HG03097 (cell line): ENCODE measurements at regions not wholly inside any gene's neighbourhood (a gene's known extent, or its start where the extent isn't known, plus 50 kb on each side); places are given as distances from the start of the nearest gene placed in this dataset.

Experiments
- ATAC-seq: cut with Tn5 transposase; IDR thresholded peaks from one replicate; pipeline ENCODE4 v1.9.1; 2021; ENCODE audit not compliant: unreplicated experiment, low FRiP score

DNA sequence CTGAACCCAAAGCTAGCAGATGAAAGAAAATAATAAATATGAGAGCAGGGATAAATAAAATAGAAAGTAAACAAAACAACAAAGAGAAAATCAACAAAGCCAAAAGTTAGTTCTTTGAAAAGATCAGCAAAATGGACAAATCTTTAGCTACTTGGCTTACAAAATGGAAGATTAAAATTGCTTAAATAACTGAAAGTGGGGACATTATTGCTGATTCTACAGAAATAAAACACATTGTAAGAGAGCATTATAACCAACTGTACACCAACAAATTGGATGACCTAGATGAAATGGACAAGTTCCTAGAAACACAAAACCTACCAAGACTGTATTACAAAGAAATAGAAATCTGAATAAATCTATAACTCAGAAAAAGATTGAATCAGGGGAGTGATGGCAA is 238.3 kb upstream of the C1orf87 start:
- ATAC-seq = no peak

DNA sequence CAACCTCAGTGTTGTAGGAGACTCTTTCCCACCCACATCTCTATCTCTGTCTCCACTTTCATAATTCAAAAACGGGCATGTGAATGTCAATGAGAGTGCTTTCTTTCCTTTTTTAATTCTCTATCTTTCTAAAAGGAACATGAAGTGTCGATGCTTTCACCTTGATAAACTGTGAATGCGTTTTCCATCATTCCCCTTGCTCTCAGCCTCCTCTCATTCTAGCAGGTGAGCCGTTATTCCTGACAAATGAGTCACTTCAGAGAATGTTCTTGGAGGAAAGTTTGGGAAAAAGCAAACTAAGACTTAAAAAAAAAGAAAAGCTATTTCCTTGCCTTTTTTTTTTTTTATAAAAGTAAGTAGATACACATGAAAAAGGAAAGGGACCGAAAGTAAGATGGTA is 226.0 kb upstream of the C1orf87 start:
- ATAC-seq = no peak

DNA sequence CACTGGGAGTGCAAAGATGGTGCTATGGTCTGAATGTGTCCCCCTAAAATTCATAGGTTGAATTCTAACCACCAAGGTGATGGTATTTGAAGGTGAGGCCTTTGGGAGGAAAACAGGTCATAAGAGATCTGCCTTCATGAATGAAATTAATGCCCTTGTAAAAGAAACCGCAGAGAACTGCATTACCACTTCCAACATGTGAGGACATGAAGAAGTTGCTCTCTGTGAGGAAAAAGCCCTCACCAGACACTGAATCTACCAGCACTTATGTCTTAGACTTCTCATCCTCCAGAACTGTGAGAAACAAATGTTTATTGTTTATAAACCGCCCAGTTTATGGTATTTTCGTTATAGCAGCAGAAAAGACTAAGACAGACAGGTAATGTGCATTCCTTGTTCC is 224.7 kb upstream of the C1orf87 start:
- no peak for ATAC-seq

DNA sequence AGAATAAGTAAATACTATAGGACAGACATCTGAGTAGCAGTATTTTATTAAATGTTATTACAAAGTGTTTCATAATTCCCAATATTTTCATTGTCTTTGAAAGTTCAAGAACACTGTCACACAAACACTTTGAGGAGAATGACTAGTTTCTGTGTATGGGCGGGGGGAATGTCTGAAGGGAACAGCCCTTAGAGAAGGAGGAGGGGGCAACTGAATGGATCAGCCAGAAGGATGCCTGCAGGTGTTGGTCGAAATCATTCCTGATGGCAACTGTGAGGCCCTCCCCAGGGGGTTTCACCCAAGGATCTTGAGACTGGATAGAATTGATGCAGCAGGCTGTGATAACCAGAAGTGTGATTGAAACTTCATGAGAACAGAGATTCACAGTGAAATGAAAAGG is 223.2 kb upstream of the C1orf87 start:
- ATAC-seq = no peak

DNA sequence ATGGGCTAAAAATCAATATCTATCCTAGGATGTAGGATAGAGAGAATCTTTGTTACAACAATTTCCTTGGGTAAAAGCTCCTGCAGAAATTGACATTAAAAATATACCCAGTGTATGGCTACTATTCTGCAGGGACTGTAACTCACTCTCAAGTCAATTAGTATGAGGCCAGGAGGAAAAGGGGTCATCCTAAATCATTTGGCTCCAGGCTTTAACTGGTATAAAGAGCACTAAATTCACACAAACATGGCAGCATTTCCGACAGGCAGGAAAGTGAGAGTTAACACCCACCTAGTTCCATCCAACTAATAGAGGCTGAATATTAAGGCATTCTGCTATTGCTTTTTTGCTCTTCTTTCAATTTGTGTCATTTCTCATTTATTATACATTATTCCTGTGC is 218.6 kb upstream of the C1orf87 start:
- ATAC-seq = no peak

DNA sequence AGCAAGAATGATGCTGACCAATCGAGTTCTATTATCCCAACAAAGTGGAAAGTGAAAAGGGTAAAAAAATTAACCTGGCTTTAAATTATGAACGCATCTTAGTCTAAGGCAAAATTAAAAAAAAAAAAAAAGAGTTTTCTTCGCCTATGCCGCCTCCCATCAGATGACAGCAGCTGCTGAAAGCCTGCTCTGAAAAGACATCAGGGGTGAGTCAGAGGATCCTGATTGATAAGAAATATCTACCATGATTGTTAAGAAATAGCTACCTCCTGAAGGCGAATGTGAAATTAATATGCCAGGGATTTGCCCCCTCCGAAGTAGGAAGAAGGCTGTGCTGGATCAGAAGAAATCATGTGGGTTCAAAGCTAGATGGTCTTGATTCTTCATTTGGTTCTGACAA is 216.8 kb upstream of the C1orf87 start:
- no peak for ATAC-seq

DNA sequence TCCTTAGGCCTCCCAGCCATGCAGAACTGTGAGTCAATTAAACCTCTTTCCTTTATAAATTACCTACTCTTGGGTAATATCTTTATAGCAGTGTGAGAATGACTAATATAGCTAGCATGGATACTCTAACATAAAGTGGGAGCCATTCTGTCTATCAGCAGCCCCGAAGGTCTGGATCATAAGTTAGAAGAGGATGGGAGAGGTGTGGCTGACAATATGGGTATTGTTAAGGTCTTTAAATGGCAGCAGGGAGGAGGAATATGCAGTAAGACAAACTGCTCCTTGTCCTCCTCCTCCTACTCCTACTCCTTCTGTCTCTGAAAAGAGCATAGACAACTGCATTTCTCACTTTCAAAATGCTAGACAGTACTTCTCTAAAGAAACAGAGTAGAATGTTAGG is 214.0 kb upstream of the C1orf87 start:
- ATAC-seq = no peak

DNA sequence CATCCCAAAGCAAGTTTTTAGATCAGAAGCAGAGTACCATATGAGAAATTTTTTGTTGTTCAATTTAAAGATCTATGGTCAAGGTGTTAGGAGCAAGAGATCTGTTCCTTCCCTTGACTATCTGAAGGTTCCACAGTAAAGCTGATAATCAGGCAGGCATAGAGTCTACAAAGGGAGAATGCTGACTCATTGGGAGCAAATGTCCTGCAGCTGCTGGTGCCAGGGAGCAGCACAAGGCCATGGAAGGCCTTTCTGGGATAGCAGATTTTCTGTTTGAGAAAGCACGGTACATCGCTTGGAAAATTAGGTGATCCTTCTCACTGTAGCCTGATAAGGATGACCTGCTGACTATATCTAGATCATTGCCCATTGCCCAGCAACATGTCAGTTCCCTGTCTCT is 210.1 kb upstream of the C1orf87 start:
- no peak for ATAC-seq

DNA sequence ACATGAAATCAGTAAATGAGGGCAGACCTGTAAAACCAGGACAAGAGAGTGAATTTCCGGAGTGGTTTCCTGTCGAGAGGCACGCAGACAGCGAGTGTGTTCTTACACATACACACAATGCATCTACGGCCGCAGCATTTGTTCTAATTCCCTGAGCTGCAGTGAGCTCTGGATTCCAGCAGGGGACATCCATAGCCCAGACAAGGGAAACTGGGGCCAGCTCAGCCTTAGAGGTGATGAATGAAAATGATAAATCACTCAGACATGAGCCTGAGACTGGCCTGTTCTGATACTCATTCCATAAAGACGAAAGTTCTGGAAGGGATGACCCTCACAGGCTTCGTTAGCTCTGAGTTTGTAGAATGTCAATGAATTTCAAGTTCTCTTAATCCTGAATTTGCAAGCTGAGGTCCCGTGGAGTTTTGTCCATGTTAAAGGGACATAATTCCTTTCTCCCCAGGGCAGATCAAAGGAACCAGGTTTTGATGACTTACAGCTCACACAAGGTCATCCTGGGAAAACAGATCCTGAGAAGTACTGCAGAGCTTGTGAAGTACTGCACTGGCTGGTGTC is 207.9 kb upstream of the C1orf87 start:
- ATAC-seq = peak; percentile 95

DNA sequence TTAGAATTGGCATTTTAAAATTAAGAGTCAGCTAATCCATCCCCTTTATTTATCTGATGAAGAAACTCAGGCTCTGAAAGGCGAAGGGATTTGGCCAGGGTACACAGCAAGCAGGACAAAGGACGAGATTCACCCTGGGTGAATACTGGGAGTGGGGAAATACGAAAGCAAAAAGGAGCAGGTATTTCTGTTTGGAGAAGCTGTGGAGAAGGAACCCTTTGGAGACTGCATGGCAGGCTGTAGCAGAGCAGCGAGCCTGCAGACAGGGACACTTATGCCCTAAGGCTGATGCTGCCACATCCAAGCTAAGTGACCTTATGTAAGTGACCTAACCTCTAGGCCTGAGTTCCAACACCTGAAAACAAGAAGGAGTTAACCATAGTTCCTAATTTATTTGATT is 207.2 kb upstream of the C1orf87 start:
- no peak for ATAC-seq

DNA sequence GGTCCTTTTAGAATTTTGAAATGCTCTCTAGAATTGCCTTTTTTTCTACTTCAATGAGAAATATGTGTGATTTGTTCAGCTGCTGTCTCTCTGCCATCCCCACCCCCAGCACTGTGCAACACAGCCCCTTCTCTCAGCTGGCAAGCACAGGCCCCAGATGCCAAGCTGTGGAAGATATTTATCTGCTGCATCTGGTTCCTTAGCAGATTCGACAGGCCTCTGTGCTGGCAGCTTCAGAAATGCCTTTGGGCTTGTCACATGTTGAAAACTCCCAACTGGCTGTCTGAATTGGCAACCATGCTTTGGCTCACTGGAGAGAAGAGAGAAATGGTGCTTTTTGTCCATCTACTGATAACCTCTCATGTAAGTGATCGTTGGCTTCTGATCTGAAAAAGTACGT is 206.7 kb upstream of the C1orf87 start:
- no peak for ATAC-seq

DNA sequence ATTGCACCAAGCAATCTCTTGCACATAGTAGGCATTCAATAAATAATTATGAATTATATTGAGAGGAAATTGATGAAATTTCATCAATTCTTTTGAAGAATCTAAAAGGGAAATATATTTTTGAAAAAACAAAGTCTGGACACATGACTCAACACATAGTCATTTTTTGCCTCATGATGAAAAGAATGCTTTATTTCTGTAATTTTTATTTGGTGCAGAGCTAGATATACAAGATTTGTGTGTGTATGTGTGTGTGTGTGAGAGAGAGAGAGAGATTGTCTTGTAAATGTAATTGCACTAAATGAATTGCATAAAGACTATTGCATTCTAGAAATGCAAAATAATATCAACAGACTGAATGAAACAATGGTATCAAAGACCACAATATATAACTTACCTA is 206.2 kb upstream of the C1orf87 start:
- no peak for ATAC-seq

DNA sequence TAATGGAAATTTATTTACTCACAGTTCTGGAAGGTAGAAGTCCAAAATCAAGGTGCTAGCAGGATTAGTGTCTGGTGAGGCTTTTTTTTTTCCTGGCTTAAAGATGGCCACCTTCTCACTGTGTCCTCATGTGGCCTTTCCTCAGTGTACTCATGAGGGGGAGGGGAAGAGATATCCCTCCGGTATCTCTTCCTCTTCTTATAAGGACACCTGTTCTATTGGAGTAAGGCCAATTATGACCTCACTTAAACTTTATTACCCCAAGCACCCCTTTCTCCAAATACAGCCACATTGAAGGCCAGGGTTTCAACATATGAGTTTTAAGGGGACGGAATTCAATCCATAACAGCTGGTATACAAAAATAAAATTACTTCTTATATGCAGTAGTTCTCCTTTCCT is 203.7 kb upstream of the C1orf87 start:
- ATAC-seq = no peak

DNA sequence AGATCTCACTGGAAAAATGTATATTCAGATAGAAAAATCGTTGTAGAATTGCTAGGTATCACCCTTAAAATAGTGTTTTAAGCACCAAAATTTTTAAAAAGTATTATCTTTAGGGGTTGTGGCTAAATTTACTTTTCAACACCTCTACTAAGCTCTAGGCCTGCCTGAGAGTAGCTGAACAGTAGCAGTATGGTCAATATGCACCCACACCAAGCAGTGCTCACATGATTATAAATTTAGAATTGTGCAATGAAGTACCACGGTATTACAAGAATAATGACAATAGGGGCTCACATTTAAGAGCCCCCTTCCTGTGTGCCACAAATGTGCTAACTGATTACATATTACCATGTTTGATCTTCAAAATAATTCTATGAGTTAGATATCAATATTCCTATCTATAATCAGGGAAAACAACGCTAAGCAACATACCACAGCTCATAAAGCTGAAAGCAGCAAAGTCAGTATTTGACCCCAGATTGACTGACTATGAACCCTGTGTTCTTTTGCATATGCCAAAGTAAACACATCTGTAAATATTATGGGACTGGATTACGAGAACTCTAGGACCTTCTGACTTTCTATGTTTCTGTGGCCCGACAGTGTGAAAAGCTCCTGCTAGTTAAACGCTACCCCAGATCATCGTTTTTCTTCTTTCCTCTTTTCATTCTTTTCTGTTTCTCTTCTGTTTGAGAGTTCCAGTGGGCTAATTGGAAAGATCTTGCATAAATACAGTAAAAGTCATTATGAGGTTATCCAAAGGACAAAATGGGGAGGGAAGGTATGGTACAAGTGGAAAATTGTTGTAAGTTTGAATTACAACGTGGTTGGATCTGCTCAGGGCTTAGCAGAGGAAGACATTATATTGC is 201.1 kb upstream of the C1orf87 start:
- no peak for ATAC-seq

DNA sequence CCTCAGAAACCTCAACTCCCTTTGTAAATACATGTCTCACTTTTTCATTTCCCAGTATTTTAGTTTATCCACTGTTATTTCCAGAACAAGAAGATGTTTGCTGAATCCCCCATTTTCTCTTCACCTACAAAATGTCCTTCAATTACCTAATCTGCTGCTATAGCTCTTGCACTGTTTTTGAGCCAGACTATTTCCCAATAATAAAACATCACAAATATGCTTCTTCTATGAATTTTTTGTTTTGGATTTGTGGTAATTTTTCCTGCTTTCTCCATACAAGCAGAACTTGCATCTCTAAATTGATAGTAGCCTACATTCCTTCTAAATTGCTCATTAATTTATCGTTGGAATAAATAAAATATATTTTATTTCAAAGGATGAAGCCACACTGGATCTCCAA is 199.6 kb upstream of the C1orf87 start:
- no peak for ATAC-seq

DNA sequence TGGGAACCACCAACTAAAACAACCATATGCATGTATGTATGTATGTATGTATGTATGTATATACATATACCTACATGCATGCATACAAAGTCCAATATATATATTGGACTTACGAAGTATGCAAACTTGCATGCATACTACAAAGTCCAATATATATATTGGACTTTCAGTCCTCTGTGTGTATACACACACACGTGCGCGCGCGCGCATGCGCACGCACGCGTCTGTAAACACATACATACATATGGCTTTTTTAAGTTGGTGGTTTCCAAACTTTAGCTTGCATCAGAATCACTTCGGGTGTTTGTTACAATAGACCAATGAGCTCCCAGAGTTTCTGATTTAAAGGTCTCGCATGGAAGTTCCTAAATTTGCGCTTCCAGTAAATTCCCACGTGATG is 197.5 kb upstream of the C1orf87 start:
- ATAC-seq = no peak

DNA sequence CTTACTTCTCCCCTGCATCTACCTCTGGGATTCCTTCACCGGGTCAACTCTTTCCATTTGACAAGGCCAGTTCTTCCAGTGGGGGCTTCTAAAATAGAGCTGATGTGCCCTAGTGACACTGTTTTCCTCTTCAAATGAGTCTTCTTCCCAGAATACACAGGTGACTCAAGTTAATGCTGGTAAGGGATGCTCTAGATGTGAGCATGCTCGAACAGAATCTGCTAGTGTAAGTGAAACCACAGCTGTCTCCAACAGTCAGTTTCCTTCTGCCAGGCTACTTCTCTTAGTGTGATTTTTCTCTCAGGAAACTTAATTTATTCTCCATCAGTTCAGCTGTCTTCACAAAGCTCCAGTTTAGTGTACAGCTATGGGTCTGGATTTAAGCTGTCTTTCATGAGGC is 194.9 kb upstream of the C1orf87 start:
- ATAC-seq = no peak

DNA sequence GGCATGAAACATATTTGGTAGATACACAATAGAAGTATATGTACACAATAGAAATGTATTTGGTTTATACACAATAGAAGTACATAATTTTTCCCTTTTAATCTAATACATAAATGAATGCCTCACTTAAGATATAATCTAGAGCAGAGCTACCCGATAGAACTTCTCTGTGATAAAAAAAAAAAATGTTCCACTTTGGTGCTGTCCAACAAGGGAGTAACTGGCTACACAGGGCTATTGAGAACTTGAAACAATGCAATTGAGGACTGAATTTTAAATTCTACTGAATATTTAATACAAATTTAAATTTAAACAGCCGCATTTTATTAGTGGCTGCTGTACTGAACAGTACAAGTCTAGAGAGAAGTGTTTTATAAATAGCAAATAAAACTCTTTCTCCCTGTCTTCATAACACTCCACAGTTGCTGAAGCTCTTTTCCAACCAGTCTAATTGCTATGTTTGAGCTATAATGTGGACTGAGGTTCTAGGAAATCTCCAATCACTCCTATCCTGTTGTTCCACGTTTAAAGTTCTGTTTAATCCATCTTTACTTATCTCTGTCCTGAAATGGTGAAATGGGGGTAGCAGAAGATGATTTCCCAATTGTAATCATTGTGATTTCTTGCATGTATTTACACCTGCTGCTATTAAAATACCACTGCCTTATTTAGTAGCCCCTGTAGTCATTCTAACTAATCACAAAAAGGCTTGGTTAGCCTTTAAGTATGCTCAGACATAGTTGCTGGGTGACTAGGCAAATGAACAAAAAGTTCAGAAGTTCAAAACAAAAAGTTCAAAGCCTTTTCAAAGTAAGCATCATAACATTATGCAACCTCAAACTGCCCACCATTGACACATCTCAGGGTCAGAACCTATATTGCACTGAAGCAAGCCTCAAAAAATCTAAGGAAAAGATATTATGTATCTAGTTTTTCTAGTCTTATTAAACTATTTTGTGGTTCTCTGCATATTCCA is 192.3 kb upstream of the C1orf87 start:
- ATAC-seq = no peak

DNA sequence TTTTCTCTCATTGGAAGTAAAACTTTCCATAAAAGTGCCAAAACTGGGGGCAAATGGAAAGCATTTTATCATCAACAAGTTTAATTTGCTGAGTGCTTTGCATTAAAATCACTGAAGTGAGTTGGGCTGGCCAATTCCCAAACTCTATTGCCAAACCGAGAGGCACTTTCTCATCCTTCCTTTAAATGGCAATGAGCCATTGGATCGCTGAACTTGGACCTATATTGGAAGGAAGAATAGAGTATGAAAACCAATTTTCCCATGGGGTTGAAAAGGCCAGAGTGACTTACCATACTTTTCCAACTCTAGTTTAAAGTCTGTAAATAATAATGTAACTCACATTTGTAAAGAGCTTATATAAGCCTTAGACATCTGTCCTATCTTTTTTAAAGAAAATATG is 189.1 kb upstream of the C1orf87 start:
- ATAC-seq = no peak

DNA sequence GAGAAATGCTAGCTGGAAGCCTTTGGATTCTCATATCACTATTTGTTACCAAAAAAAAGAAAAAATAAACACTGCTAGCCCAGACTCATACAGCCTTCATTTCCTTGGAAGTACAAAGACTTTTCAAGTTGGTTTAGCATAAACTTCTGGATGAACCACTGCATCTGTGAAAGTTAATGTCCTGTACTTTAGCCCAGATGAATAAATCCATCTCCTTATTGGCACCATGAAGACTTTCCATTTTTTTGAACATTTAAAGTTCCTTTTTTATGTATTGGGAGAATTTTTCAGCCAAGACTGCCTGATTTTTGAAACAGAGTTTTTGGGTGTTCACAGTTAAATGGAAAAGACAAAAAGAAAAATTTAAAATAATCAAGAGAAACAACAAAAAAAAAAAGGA is 184.0 kb upstream of the C1orf87 start:
- no peak for ATAC-seq

DNA sequence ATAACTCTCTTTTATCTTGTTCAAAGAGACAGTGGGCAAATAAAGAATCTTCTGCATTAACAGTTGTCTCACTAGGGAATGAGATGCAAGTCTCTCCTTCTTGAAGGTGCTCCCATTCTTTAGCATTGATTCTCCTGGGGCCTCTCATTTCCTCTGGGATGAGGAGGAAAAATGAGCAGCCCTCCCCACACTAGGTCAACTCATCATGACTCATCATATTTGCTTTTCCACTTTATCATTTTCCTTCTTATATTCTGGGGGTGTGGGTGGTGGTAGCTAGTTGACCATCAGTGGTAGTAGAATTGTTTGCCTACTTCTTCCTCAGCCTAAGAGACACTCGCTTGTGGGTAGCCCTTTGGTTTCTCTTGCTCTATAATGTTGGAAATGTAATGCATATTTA is 182.0 kb upstream of the C1orf87 start:
- no peak for ATAC-seq
